HG03159 (cell line): ENCODE measurements at regions not wholly inside any gene's neighbourhood (a gene's known extent, or its start where the extent isn't known, plus 50 kb on each side); places are given as distances from the start of the nearest gene placed in this dataset.
"Not testable (repeated sequence)": the region's sequence is repeated elsewhere in the genome, so short reads cannot be mapped to it uniquely, and the experiment has no call there.

Experiments used
- ATAC-seq: cut with Tn5 transposase; IDR thresholded peaks from one replicate; pipeline ENCODE4 v1.9.1; 2021; ENCODE audit warnings: mild to moderate bottlenecking, moderate library complexity; ENCODE audit not compliant: unreplicated experiment

- ATAC-seq: no peak
These were observed 681.5 kb upstream of the FAM98A start for GRCh38 chr2:34280606-34281005.

- ATAC-seq: peak; percentile 83
These were observed 668.0 kb upstream of the FAM98A start for GRCh38 chr2:34266908-34267697.

- ATAC-seq: no peak
These were observed 662.6 kb upstream of the FAM98A start for GRCh38 chr2:34261701-34262100.

- no peak for ATAC-seq
These were observed 655.3 kb upstream of the FAM98A start for GRCh38 chr2:34254272-34254878.

- ATAC-seq: no peak
These were observed 653.0 kb upstream of the FAM98A start for GRCh38 chr2:34252111-34252510.

- no peak for ATAC-seq
These were observed 652.5 kb upstream of the FAM98A start for GRCh38 chr2:34251578-34251977.

GRCh38 chr2:34244195-34244594 is 645.1 kb upstream of the FAM98A start:
- no peak for ATAC-seq

GRCh38 chr2:34242763-34243123 is 643.6 kb upstream of the FAM98A start:
- ATAC-seq: no peak

GRCh38 chr2:34241905-34242762 is 643.0 kb upstream of the FAM98A start:
- ATAC-seq: no peak

GRCh38 chr2:34239511-34239910 is 640.4 kb upstream of the FAM98A start:
- no peak for ATAC-seq

GRCh38 chr2:34234823-34235222 is 635.7 kb upstream of the FAM98A start:
- no peak for ATAC-seq

GRCh38 chr2:34229998-34230397 is 630.9 kb upstream of the FAM98A start:
- ATAC-seq: no peak

- ATAC-seq: no peak
These were observed 616.1 kb upstream of the FAM98A start for GRCh38 chr2:34215174-34215573.

GRCh38 chr2:34210382-34210781 is 611.3 kb upstream of the FAM98A start:
- ATAC-seq: not testable (repeated sequence)

- ATAC-seq: no peak
These were observed 605.5 kb upstream of the FAM98A start for GRCh38 chr2:34204560-34204959.

GRCh38 chr2:34201099-34201498 is 602.0 kb upstream of the FAM98A start:
- no peak for ATAC-seq

GRCh38 chr2:34199971-34200370 is 600.9 kb upstream of the FAM98A start:
- ATAC-seq: no peak

GRCh38 chr2:34193164-34193563 is 594.1 kb upstream of the FAM98A start:
- ATAC-seq: no peak

GRCh38 chr2:34188464-34189303 is 589.6 kb upstream of the FAM98A start:
- ATAC-seq: no peak

- ATAC-seq: no peak
These were observed 580.4 kb upstream of the FAM98A start for GRCh38 chr2:34179511-34179910.

GRCh38 chr2:34178482-34178881 is 579.4 kb upstream of the FAM98A start:
- no peak for ATAC-seq
